GM12874 (cell line): ENCODE measurements at regions not wholly inside any gene's neighbourhood (a gene's known extent, or its start where the extent isn't known, plus 50 kb on each side); places are given as distances from the start of the nearest gene placed in this dataset.

Source experiments
- CTCF ChIP-seq: IDR thresholded peaks from 2 replicates; pipeline ENCODE4 v1.5.1; 2011; ENCODE audit warnings: low read depth, mild to moderate bottlenecking, control low read depth, low read length, moderate library complexity; ENCODE audit not compliant: insufficient read depth

- no peak for TF ChIP-seq CTCF
Observed at GRCh38 chr16:86200722-86201121, 301.8 kb downstream of the IRF8 start.

GRCh38 chr16:86201746-86202145, 302.8 kb downstream of the IRF8 start:
- no peak for TF ChIP-seq CTCF

- TF ChIP-seq CTCF, result no peak
Observed at GRCh38 chr16:86202267-86202666, 303.3 kb downstream of the IRF8 start.

- no peak for TF ChIP-seq CTCF
Observed at GRCh38 chr16:86202760-86203426, 303.9 kb downstream of the IRF8 start.

GRCh38 chr16:86203557-86204275, 304.8 kb downstream of the IRF8 start:
- TF ChIP-seq CTCF, result no peak

GRCh38 chr16:86205521-86206245, 304.6 kb upstream of the FOXF1 start:
- TF ChIP-seq CTCF, result no peak

GRCh38 chr16:86207350-86207749, 303.0 kb upstream of the FOXF1 start:
- no peak for TF ChIP-seq CTCF
